ENCODE measurements at regions not wholly inside any gene's neighbourhood (a gene's known extent, or its start where the extent isn't known, plus 50 kb on each side); places are given as distances from the start of the nearest gene placed in this dataset.

GRCh38 chr4:187209921-187210613 lies 486.4 kb upstream of the FAT1 start:
- no peak for TF ChIP-seq CTCF (IDR thresholded peaks at IDR 0.05; ENCODE audit: insufficient read depth, low read length, poor library complexity, severe bottlenecking)
- no peak for TF ChIP-seq EZH2phosphoT487 (conservative IDR thresholded peaks at IDR 0.05; ENCODE audit: low read length)

Measured in SU-DHL-6 (cell line).